ENCODE measurements at regions not wholly inside any gene's neighbourhood (a gene's known extent, or its start where the extent isn't known, plus 50 kb on each side); places are given as distances from the start of the nearest gene placed in this dataset.
"Not testable (repeated sequence)": the region's sequence is repeated elsewhere in the genome, so short reads cannot be mapped to it uniquely, and the experiment has no call there.

GRCh38 chr1:244301595-244302130 lies 150.0 kb downstream of the ADSS2 start:
- DNase-seq, result no peak

- no peak for DNase-seq
These were observed 148.7 kb downstream of the ADSS2 start for GRCh38 chr1:244302876-244303609.

- DNase-seq, result no peak
These were observed 148.1 kb downstream of the ADSS2 start for GRCh38 chr1:244303610-244303969.

DNA sequence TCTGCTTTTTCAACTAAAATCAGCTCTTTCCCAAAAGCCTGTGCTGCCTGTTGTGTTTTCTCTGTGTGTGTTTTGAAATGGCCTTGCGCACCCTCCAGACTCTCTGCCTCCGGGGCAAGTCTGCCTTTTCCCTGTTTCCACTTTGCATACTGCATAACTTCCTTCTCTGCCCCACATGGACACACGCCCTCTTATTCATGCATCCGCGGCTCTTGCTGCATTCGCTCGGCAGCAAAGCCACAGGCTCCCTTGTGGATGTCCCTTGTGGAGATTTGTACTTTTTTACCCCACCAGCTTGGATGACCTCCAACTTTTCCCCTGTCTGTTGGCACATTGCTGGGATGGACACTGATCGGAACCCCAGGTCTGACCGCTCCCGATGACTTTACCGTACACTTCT lies 147.6 kb downstream of the ADSS2 start:
- DNase-seq, result no peak

DNA sequence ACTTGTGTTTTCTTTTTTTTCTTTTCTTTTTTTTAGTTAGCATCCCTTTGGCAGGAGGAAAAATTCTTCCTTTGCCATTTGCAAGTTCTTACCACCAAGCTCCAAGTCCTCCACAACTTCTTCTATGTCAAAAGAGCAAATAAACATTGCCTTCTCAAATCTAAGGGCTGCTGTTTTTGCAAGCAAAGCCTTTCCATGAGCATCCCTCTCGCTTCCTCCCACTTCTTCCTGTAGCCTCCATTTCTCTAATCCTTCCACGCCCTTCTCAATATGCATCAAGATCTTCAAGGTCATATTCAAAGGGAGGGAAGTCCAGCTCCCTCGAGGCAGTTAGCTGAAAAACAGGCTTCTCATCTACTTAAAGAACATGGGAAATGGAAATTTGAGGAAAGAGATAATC lies 147.1 kb downstream of the ADSS2 start:
- DNase-seq, result no peak

DNA sequence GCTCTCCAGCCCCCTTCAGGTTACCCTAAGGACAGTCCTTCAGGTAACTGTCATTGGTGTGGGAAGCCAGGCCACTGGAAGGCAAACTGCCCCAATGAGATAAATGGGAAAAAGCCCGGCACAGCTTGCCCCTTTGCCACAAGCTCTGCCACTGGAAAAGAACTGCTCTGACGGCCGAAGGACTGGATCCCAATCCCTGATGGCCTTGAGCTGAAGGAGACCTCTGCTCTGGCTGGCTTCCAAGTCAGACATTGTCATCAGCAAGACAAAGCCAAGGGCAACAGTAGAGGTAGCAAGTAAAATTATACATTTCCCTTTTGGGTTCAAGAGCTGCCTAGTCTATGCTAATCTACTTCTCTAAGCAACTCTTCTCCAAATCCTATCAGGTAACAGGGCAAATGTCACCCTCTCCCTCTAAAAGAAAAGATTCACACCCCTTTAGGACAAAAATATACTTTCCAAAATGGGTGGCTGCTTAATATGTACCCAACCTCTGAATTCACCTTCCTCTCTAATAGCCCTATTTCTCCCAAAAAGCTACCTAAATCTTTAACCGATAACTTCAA lies 145.8 kb downstream of the ADSS2 start:
- no peak for DNase-seq

DNA sequence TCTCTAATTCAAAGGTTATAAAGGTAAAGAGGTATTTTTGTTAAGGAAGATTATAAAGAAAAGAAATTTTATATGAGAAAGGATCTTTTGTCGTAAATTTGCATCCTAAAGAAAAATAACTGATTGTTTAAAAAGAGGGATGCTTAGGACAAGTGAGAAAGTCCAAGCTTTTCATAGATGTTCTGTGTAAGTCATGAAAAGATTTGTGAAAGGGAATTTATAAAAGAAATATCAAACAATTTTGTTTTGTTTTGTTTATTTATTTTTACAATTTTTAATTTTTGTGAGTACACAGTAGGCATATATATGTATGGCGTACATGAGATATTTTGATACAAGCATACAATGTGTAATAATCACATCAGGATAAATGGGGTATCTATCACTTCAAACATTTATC lies 145.2 kb downstream of the ADSS2 start:
- DNase-seq, result no peak

- DNase-seq, result not testable (repeated sequence)
These were observed 142.5 kb downstream of the ADSS2 start for GRCh38 chr1:244309191-244309590.

DNA sequence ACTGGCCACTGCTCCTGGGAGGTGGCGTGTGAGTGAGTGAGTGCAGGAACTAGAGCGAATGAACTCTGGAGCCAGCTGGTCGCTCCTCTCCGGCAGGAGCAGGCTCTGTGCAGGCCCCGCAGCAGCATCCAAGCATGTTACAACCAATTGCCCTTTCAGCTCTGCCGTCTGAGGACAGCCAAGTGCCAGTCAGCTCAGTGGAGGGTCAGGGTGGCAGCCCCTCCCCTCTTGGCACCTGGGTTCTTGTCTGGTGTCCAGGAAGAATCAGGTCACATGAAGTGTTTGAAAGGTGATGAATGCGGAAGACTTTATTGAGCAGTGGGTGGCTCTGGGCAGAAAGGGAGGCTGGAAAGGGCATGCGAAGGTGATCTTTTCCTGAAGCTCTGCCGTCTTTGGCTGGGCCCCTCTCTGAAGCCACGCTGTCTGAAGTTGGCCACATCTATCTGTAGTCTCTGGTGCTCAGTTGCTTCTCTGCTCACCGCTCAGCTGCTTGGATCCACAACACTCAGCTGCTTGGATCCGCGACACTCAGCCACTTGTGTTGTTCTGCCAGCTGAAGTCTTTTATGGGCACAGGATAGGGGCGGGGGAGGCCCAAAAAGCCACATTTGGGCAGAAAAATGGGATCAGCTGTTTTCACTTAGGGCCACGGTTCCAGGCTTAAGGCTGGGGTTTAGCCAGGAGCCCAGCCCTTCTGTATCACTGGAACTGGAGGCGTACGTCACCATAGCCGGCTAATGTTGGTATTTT lies 139.8 kb downstream of the ADSS2 start:
- DNase-seq, result no peak

DNA sequence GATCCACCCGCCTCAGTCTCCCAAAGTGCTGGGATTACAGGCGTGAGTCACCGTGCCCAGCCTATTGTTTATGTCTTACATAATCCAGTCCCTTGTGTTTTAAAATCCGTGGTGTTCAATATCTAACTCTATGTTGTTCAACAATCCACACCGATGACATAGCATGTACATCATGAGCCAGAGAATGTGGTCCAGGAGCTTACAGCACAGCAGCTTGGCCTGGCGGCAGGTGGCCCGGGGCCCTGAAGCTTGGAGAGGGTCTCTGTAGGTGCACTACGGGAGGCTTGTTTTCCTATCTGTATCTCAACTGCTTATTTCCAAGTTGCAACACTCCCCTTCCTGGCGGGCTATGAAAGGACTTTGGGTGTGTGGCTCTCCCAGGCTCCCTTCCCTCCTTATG lies 138.4 kb downstream of the ADSS2 start:
- DNase-seq, result no peak

GRCh38 chr1:244314921-244315559 lies 136.7 kb downstream of the ADSS2 start:
- DNase-seq, result no peak

DNA sequence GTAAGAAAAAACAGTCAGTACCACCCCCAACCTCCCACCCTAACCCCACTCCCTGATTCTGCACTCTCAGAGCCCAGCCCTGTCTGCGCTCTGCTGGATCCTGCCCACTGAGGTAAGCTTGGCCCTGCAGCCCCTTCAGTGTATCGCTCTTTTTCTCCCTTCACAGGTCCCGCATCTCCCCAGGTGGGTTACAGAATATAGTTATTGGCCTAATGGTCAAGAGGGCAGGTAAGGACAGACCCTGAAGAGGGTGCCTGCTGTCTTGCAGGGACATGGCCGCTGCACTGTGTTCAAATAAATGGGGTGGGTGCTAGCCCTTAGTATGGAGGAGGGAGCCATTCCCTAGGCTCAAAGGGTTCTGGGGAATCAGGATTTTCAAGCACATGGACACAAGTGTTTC lies 135.7 kb downstream of the ADSS2 start:
- DNase-seq, result no peak

- no peak for DNase-seq
These were observed 135.3 kb downstream of the ADSS2 start for GRCh38 chr1:244316407-244316806.

- no peak for DNase-seq
These were observed 134.6 kb downstream of the ADSS2 start for GRCh38 chr1:244316986-244317655.

GRCh38 chr1:244318078-244318477 lies 133.6 kb downstream of the ADSS2 start:
- no peak for DNase-seq

DNA sequence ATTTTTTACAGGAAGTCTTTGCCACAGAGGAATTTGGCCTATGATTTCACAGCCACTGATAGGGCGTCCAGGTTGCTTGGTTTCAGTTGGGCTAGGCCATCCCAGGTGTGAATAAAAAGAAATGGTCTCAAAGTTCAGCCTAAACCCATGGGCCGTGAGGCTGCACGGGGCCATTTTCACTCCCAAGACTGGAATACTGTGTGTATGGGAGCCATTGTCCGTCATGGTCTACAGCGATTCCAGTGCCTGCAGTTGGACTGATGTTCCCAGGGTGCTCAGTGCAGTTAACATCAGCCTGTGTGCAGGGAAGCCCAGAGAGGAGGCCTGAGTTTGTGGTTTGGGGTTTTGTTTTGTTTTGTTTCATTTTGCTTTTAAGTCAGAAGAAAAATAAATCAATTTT lies 133.2 kb downstream of the ADSS2 start:
- DNase-seq, result no peak

DNA sequence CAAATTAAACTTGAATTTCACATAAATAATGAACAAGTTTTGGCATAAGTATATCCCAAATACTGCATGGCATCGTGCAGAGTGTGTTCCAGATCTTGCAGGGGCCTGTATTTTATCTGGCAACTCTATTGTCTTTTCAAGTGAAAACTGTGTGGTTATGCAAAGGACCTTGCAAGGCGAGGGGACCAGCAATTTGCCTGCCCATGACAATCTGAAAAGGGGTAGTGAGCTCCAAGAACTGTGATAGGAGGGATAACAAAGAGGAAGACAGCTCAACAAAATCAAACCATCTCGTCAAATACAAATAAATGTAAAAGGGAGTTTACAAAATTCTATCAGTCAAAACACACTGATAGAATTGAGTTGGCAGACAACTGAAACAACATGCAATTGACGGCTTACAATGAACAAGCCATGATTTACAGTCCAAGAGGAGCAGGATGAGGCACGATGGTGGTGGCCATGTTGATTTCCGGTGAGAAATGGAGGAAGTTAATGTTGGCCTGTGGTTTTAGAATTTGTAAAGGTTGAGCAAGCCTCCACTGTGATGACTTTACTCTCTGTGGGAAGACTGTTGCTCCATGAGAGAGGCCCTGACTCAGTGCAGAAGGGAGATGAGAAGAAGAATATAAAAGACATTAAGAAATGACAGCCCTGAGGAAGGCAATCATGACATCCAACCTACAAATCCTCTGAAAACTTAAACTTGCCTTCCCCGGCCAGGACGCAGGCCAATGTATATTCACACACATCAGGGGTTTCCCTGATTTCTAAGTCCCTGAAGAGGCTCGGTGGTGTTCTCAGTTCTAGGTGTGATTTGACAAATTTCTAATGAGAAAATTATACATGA lies 132.2 kb downstream of the ADSS2 start:
- DNase-seq, result peak; percentile 28 to 94

GRCh38 chr1:244322181-244322580 lies 129.5 kb downstream of the ADSS2 start:
- DNase-seq, result no peak

DNA sequence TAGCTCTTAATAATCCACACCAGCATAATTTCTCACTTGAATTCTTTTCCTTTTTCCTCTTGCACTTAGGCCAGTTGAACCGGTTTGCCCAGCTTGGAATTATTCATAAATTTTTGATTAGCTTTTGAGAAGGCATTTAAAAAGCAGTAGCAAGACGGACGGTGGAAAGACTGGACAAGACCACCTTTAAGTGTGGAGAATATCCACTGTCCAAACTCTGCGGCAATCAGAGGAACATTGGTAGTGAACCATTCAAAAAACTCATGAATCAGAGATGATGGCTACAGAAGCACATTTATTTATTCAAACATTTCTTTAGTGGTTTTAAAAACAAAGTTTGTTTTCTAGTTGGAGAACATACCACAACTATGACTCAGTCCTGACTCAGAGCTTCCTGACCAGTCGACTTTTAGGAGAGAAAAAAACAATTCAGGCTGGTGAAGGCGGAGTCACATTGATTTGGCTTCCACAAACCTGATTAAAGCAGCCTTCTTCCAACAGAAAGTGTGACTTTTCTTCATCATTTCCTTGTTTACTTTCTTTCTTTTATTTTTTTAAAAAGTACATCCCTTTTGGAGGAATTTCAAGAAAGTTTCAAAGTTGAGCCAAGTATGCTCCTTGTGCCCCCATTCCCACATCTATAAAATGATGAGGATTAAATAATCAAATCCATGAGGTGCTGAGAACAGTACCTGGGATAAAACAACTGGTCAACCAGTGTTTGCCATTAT lies 128.8 kb downstream of the ADSS2 start:
- DNase-seq, result peak in 1 of 2 donors; percentile 98

DNA sequence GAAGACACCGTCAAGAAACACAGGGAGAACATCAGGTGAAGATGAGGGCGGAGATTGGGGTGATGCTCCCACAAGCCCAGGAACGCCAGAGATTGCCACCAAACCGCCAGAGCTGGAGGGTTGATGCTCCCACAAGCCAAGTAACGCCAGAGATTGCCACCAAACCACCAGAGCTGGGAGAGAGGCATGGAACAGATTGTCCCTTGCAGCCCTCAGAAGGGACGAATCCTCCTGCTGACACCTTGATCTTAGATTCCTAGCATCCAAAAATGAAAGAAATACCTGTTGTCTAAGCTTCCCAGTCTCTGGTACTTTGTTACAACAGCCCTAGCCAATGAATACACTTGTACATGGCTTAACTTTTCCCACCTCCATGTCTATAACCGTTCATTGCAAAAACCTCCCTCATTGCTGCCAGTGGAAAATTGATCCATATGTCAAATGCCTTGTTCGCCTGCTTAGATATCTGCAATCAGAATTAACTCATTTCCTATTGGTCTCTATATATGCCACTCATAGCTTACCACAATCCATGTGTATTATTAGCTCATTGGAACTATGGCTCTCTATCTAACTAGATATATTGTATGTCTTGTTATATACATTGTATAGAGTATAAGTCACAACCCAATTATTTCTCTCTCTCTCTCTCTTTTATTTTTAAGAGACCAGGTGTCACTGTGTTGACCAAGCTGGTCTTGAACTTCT lies 127.4 kb downstream of the ADSS2 start:
- DNase-seq, result no peak
